ENCODE measurements at regions not wholly inside any gene's neighbourhood (a gene's known extent, or its start where the extent isn't known, plus 50 kb on each side); places are given as distances from the start of the nearest gene placed in this dataset.
"Not testable (repeated sequence)": the region's sequence is repeated elsewhere in the genome, so short reads cannot be mapped to it uniquely, and the experiment has no call there.

GRCh38 chr15:88965097-88965496, 51.9 kb upstream of the MFGE8 start:
- not testable (repeated sequence) for H3K27me3 ChIP-seq (ENCODE audit: control insufficient read depth, insufficient read depth, low read length)

GRCh38 chr15:88970232-88970631, 57.1 kb upstream of the MFGE8 start:
- no peaks in the 10 kb centered on the region for H3K27me3 ChIP-seq (ENCODE audit: control insufficient read depth, insufficient read depth, low read length)
- H3K4me1 ChIP-seq (ENCODE audit: control insufficient read depth, insufficient read depth, low read length), result no peaks in the 10 kb centered on the region
- H3K27ac ChIP-seq (ENCODE audit: low read depth, low read length), result no peak overlapping the region
- H3K9ac ChIP-seq (ENCODE audit: low read depth, low read length), result no peak overlapping the region
- peaks cover 15% of the 10 kb centered on the region for H3K9me3 ChIP-seq (ENCODE audit: control insufficient read depth, insufficient read depth, low read length)
- H3K4me3 ChIP-seq (ENCODE audit: low read depth, low read length), result no peak overlapping the region
- no peaks in the 10 kb centered on the region for H3K36me3 ChIP-seq (ENCODE audit: control insufficient read depth, insufficient read depth, low read length)

More at GRCh38 chr15:88965097-88965496, 51.9 kb upstream of the MFGE8 start:
- H3K27ac ChIP-seq (ENCODE audit: low read depth, low read length); H3K4me3 ChIP-seq (ENCODE audit: low read depth, low read length); H3K9me3 ChIP-seq (ENCODE audit: control insufficient read depth, insufficient read depth, low read length); H3K4me1 ChIP-seq (ENCODE audit: control insufficient read depth, insufficient read depth, low read length); H3K9ac ChIP-seq (ENCODE audit: low read depth, low read length); H3K36me3 ChIP-seq (ENCODE audit: control insufficient read depth, insufficient read depth, low read length): not testable (repeated sequence)

- H3K36me3 ChIP-seq (ENCODE audit: control insufficient read depth, insufficient read depth, low read length), result no peaks in the 10 kb centered on the region
- H3K27ac ChIP-seq (ENCODE audit: low read depth, low read length), result no peak overlapping the region
- peaks cover 15% of the 10 kb centered on the region for H3K9me3 ChIP-seq (ENCODE audit: control insufficient read depth, insufficient read depth, low read length)
- no peaks in the 10 kb centered on the region for H3K27me3 ChIP-seq (ENCODE audit: control insufficient read depth, insufficient read depth, low read length)
- no peak overlapping the region for H3K9ac ChIP-seq (ENCODE audit: low read depth, low read length)
- no peak overlapping the region for H3K4me3 ChIP-seq (ENCODE audit: low read depth, low read length)
- no peaks in the 10 kb centered on the region for H3K4me1 ChIP-seq (ENCODE audit: control insufficient read depth, insufficient read depth, low read length)
Observed at GRCh38 chr15:88974392-88974791, 61.2 kb upstream of the MFGE8 start.

GRCh38 chr15:88975891-88976290, 62.7 kb upstream of the MFGE8 start:
- Histone ChIP-seq H3K9me3 (ENCODE audit: control insufficient read depth, insufficient read depth, low read length) (peaks cover 10% of the 10 kb centered on the region), H3K27ac (ENCODE audit: low read depth, low read length) (no peak overlapping the region), H3K4me3 (ENCODE audit: low read depth, low read length) (no peak overlapping the region), H3K27me3 (ENCODE audit: control insufficient read depth, insufficient read depth, low read length) (no peaks in the 10 kb centered on the region), H3K36me3 (ENCODE audit: control insufficient read depth, insufficient read depth, low read length) (no peaks in the 10 kb centered on the region), H3K9ac (ENCODE audit: low read depth, low read length) (no peak overlapping the region), H3K4me1 (ENCODE audit: control insufficient read depth, insufficient read depth, low read length) (no peaks in the 10 kb centered on the region)

GRCh38 chr15:88976656-88977055, 63.5 kb upstream of the MFGE8 start:
- no peak overlapping the region for H3K9ac ChIP-seq (ENCODE audit: low read depth, low read length)
- H3K36me3 ChIP-seq (ENCODE audit: control insufficient read depth, insufficient read depth, low read length), result no peaks in the 10 kb centered on the region
- no peaks in the 10 kb centered on the region for H3K4me1 ChIP-seq (ENCODE audit: control insufficient read depth, insufficient read depth, low read length)

GRCh38 chr15:88979674-88980073, 66.5 kb upstream of the MFGE8 start:
- no peak overlapping the region for H3K27ac ChIP-seq (ENCODE audit: low read depth, low read length)

More at GRCh38 chr15:88976656-88977055, 63.5 kb upstream of the MFGE8 start:
- Histone ChIP-seq H3K27me3 (ENCODE audit: control insufficient read depth, insufficient read depth, low read length) (no peaks in the 10 kb centered on the region), H3K9me3 (ENCODE audit: control insufficient read depth, insufficient read depth, low read length) (peaks cover 4% of the 10 kb centered on the region; the same call in 1 of the 2 replicates), H3K4me3 (ENCODE audit: low read depth, low read length) (no peak overlapping the region), H3K27ac (ENCODE audit: low read depth, low read length) (no peak overlapping the region)

GRCh38 chr15:88980498-88980897, 67.3 kb upstream of the MFGE8 start:
- H3K36me3 ChIP-seq (ENCODE audit: control insufficient read depth, insufficient read depth, low read length), result no peaks in the 10 kb centered on the region
- no peaks in the 10 kb centered on the region for H3K9me3 ChIP-seq (ENCODE audit: control insufficient read depth, insufficient read depth, low read length)
- no peaks in the 10 kb centered on the region for H3K27me3 ChIP-seq (ENCODE audit: control insufficient read depth, insufficient read depth, low read length)
- no peak overlapping the region for H3K9ac ChIP-seq (ENCODE audit: low read depth, low read length)
- peak overlapping the region; percentile 5 for H3K27ac ChIP-seq (ENCODE audit: low read depth, low read length)
- peaks cover 18% of the 10 kb centered on the region for H3K4me1 ChIP-seq (ENCODE audit: control insufficient read depth, insufficient read depth, low read length)
- H3K4me3 ChIP-seq (ENCODE audit: low read depth, low read length), result no peak overlapping the region

More at GRCh38 chr15:88979674-88980073, 66.5 kb upstream of the MFGE8 start:
- H3K27me3 ChIP-seq (ENCODE audit: control insufficient read depth, insufficient read depth, low read length), result no peaks in the 10 kb centered on the region
- H3K9ac ChIP-seq (ENCODE audit: low read depth, low read length), result no peak overlapping the region
- H3K9me3 ChIP-seq (ENCODE audit: control insufficient read depth, insufficient read depth, low read length), result no peaks in the 10 kb centered on the region
- H3K4me3 ChIP-seq (ENCODE audit: low read depth, low read length), result no peak overlapping the region
- no peaks in the 10 kb centered on the region for H3K36me3 ChIP-seq (ENCODE audit: control insufficient read depth, insufficient read depth, low read length)
- peaks cover 14% of the 10 kb centered on the region for H3K4me1 ChIP-seq (ENCODE audit: control insufficient read depth, insufficient read depth, low read length)

GRCh38 chr15:88981244-88982215, 68.4 kb upstream of the MFGE8 start:
- Histone ChIP-seq H3K27ac (ENCODE audit: low read depth, low read length) (no peak overlapping the region), H3K36me3 (ENCODE audit: control insufficient read depth, insufficient read depth, low read length) (no peaks in the 10 kb centered on the region), H3K9ac (ENCODE audit: low read depth, low read length) (no peak overlapping the region)

GRCh38 chr15:88982304-88982945, 69.2 kb upstream of the MFGE8 start:
- Histone ChIP-seq H3K27ac (ENCODE audit: low read depth, low read length) (peak overlapping the region; percentile 29), H3K36me3 (ENCODE audit: control insufficient read depth, insufficient read depth, low read length) (no peaks in the 10 kb centered on the region), H3K4me3 (ENCODE audit: low read depth, low read length) (no peak overlapping the region), H3K9me3 (ENCODE audit: control insufficient read depth, insufficient read depth, low read length) (no peaks in the 10 kb centered on the region), H3K9ac (ENCODE audit: low read depth, low read length) (no peak overlapping the region), H3K27me3 (ENCODE audit: control insufficient read depth, insufficient read depth, low read length) (no peaks in the 10 kb centered on the region), H3K4me1 (ENCODE audit: control insufficient read depth, insufficient read depth, low read length) (peaks cover 36% of the 10 kb centered on the region)

More at GRCh38 chr15:88981244-88982215, 68.4 kb upstream of the MFGE8 start:
- Histone ChIP-seq H3K9me3 (ENCODE audit: control insufficient read depth, insufficient read depth, low read length) (no peaks in the 10 kb centered on the region), H3K4me1 (ENCODE audit: control insufficient read depth, insufficient read depth, low read length) (peaks cover 27% of the 10 kb centered on the region), H3K27me3 (ENCODE audit: control insufficient read depth, insufficient read depth, low read length) (no peaks in the 10 kb centered on the region), H3K4me3 (ENCODE audit: low read depth, low read length) (no peak overlapping the region)

- no peak overlapping the region for H3K9ac ChIP-seq (ENCODE audit: low read depth, low read length)
- peaks cover 41% of the 10 kb centered on the region for H3K4me1 ChIP-seq (ENCODE audit: control insufficient read depth, insufficient read depth, low read length)
- no peak overlapping the region for H3K4me3 ChIP-seq (ENCODE audit: low read depth, low read length)
- no peaks in the 10 kb centered on the region for H3K9me3 ChIP-seq (ENCODE audit: control insufficient read depth, insufficient read depth, low read length)
- H3K36me3 ChIP-seq (ENCODE audit: control insufficient read depth, insufficient read depth, low read length), result no peaks in the 10 kb centered on the region
- peak overlapping the region; percentile 29 for H3K27ac ChIP-seq (ENCODE audit: low read depth, low read length)
- no peaks in the 10 kb centered on the region for H3K27me3 ChIP-seq (ENCODE audit: control insufficient read depth, insufficient read depth, low read length)
Observed at GRCh38 chr15:88982946-88983342, 69.8 kb upstream of the MFGE8 start.

- Histone ChIP-seq H3K4me3 (ENCODE audit: low read depth, low read length) (no peak overlapping the region), H3K27ac (ENCODE audit: low read depth, low read length) (no peak overlapping the region), H3K36me3 (ENCODE audit: control insufficient read depth, insufficient read depth, low read length) (no peaks in the 10 kb centered on the region), H3K9ac (ENCODE audit: low read depth, low read length) (no peak overlapping the region), H3K27me3 (ENCODE audit: control insufficient read depth, insufficient read depth, low read length) (no peaks in the 10 kb centered on the region), H3K9me3 (ENCODE audit: control insufficient read depth, insufficient read depth, low read length) (no peaks in the 10 kb centered on the region), H3K4me1 (ENCODE audit: control insufficient read depth, insufficient read depth, low read length) (peaks cover 50% of the 10 kb centered on the region)
Observed at GRCh38 chr15:88983861-88984429, 70.8 kb upstream of the MFGE8 start.
